RWPE2 (cell line): ENCODE measurements at regions not wholly inside any gene's neighbourhood (a gene's known extent, or its start where the extent isn't known, plus 50 kb on each side); places are given as distances from the start of the nearest gene placed in this dataset.

Source experiments
- ATAC-seq: fragments of 200-7000 bp; cut with Tn5 transposase; 3 replicates; pipeline ENCODE4 v1.9.1; 2021; ENCODE audit warnings: low read depth
- DNase-seq: peaks from one replicate; pipeline ENCODE4 v3.0.0-alpha.2; 2020; ENCODE audit warnings: low spot score
- H3K27ac ChIP-seq: fragments of 450-650 bp; 2 replicates; pipeline ENCODE4 v1.5.1; 2017; ENCODE audit warnings: mild to moderate bottlenecking; ENCODE audit not compliant: poor library complexity, severe bottlenecking
- H3K27me3 ChIP-seq: fragments of 250-450 bp; sonication (Bioruptor Pico); 2 replicates; pipeline ENCODE4 v1.5.1; 2021; ENCODE audit warnings: mild to moderate bottlenecking, moderate library complexity; ENCODE audit not compliant: insufficient read depth, poor library complexity, severe bottlenecking
- H3K36me3 ChIP-seq: fragments of 250-450 bp; sonication (Bioruptor Pico); 2 replicates; pipeline ENCODE4 v1.5.1; 2020; ENCODE audit warnings: low read depth, mild to moderate bottlenecking, moderate library complexity
- H3K4me1 ChIP-seq: fragments of 250-450 bp; sonication (Bioruptor Pico); 2 replicates; pipeline ENCODE4 v1.5.1; 2021; ENCODE audit warnings: mild to moderate bottlenecking, moderate library complexity; ENCODE audit not compliant: insufficient read depth, poor library complexity, severe bottlenecking
- H3K4me3 ChIP-seq: fragments of 250-450 bp; sonication (Bioruptor Pico); 2 replicates; pipeline ENCODE4 v1.5.1; 2021; ENCODE audit warnings: mild to moderate bottlenecking, moderate library complexity; ENCODE audit not compliant: severe bottlenecking
- H3K9me3 ChIP-seq: fragments of 250-450 bp; sonication (Bioruptor Pico); 2 replicates; pipeline ENCODE4 v1.5.1; 2021; ENCODE audit warnings: mild to moderate bottlenecking, moderate library complexity; ENCODE audit not compliant: severe bottlenecking
- CTCF ChIP-seq: fragments of 450-650 bp; IDR thresholded peaks from one replicate; pipeline ENCODE4 v1.5.1; 2017; ENCODE audit warnings: mild to moderate bottlenecking, moderate library complexity; ENCODE audit not compliant: poor library complexity, severe bottlenecking

DNA sequence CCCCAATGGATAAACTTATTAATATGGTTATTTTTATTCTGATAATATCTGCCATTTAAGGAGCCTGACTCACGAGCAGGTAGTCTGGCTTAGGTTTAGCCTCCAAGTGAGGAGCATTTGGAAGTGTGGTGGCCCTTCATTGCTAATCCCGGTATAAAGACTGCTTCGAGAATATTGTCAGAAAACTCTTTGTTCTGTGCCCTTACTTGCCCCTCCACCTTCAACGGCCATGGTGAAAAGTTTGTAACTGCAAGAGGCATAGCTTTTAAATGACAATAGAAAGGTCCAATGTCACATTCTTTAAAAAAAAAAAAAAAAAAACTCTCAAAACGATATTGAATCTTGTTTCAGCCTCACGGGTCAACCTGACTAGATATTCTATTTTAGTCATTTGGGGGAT, 157.4 kb upstream of the PROX1 start:
- no peak for DNase-seq
- no peaks in the 10 kb centered on the region for H3K9me3 ChIP-seq
- no peaks in the 10 kb centered on the region for H3K36me3 ChIP-seq
- no peaks in the 10 kb centered on the region for H3K4me1 ChIP-seq
- no peak overlapping the region for H3K27ac ChIP-seq
- no peak for TF ChIP-seq CTCF
- no peaks in the 10 kb centered on the region for H3K27me3 ChIP-seq
- ATAC-seq: no peak
- H3K4me3 ChIP-seq: no peak overlapping the region

- no peak overlapping the region for H3K27ac ChIP-seq
- ATAC-seq: no peak
- H3K9me3 ChIP-seq: no peaks in the 10 kb centered on the region
- DNase-seq: no peak
- H3K27me3 ChIP-seq: no peaks in the 10 kb centered on the region
- H3K4me3 ChIP-seq: no peak overlapping the region
- H3K4me1 ChIP-seq: no peaks in the 10 kb centered on the region
- no peak for TF ChIP-seq CTCF
- H3K36me3 ChIP-seq: no peaks in the 10 kb centered on the region
Observed at GRCh38 chr1:213840575-213840974, 147.2 kb upstream of the PROX1 start.

DNA sequence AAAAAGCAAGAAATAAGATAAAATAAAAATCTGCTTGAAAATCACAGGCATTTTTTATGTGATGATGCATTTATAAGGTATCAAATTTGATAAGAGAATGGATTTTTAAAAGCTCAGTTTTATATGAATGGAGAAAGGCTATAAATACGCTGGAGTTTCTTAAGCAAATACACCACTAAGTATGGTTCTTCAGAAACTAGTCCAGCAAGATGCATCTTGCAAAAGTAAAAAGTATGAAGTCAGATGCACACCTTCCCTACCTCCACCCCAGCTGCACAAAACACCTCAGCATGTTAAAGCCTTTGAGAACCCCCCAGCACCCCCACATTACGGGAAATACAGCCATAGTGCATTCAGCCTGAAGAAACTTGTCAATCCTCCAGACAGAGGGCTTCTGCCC, 143.1 kb upstream of the PROX1 start:
- Histone ChIP-seq H3K27ac (no peak overlapping the region), H3K9me3 (no peaks in the 10 kb centered on the region), H3K27me3 (no peaks in the 10 kb centered on the region), H3K4me3 (no peak overlapping the region), H3K4me1 (no peaks in the 10 kb centered on the region), H3K36me3 (no peaks in the 10 kb centered on the region)
- DNase-seq: no peak
- TF ChIP-seq CTCF: no peak
- no peak for ATAC-seq

- DNase-seq (no peak), ATAC-seq (no peak)
- H3K27ac ChIP-seq: no peak overlapping the region
- no peaks in the 10 kb centered on the region for H3K27me3 ChIP-seq
- TF ChIP-seq CTCF: no peak
- no peaks in the 10 kb centered on the region for H3K4me1 ChIP-seq
- no peaks in the 10 kb centered on the region for H3K36me3 ChIP-seq
- H3K9me3 ChIP-seq: no peaks in the 10 kb centered on the region
- no peak overlapping the region for H3K4me3 ChIP-seq
Observed at GRCh38 chr1:213852107-213852506, 135.7 kb upstream of the PROX1 start.

GRCh38 chr1:213858581-213858980, 129.2 kb upstream of the PROX1 start:
- Histone ChIP-seq H3K4me1 (no peaks in the 10 kb centered on the region), H3K27me3 (no peaks in the 10 kb centered on the region), H3K36me3 (no peaks in the 10 kb centered on the region), H3K9me3 (no peaks in the 10 kb centered on the region), H3K4me3 (no peak overlapping the region), H3K27ac (no peak overlapping the region)
- no peak for ATAC-seq
- no peak for DNase-seq
- no peak for TF ChIP-seq CTCF
